Lung microvascular endothelial cell (primary cell): ENCODE measurements at regions not wholly inside any gene's neighbourhood (a gene's known extent, or its start where the extent isn't known, plus 50 kb on each side); places are given as distances from the start of the nearest gene placed in this dataset.
"Not testable (repeated sequence)": the region's sequence is repeated elsewhere in the genome, so short reads cannot be mapped to it uniquely, and the experiment has no call there.

Experiments used
- DNase-seq, 2 donors: peaks; one replicate each; pipeline versions ENCODE4 v3.0.0 to v3.0.0-alpha.2; 2010; ENCODE audit warnings: low read depth in 2 of 2

GRCh38 chr1:185439727-185440415 lies 122.8 kb upstream of the IVNS1ABP start:
- peak; percentile 49 to 92 for DNase-seq

GRCh38 chr1:185438936-185439335 lies 121.9 kb upstream of the IVNS1ABP start:
- no peak for DNase-seq

GRCh38 chr1:185435696-185436379 lies 118.8 kb upstream of the IVNS1ABP start:
- no peak for DNase-seq

DNA sequence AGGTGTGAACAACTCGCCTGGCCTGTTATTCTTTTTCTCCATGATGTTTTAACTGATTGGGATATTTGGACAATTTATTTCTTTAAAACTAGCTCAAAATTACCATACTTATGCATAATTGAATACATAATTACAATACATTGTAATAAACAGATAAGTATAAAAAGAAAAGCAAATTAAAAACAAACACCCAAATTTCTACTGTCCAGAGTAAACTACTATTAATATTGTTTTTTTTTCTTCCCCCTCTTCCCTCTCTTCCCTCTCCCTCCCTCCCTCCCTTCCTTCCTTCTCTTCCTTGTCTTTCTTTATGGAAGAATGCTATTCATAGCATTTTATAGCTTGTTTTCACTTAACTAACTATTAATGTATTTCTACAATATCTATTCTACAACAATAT lies 117.7 kb upstream of the IVNS1ABP start:
- no peak for DNase-seq

GRCh38 chr1:185433667-185434066 lies 116.6 kb upstream of the IVNS1ABP start:
- no peak for DNase-seq

DNA sequence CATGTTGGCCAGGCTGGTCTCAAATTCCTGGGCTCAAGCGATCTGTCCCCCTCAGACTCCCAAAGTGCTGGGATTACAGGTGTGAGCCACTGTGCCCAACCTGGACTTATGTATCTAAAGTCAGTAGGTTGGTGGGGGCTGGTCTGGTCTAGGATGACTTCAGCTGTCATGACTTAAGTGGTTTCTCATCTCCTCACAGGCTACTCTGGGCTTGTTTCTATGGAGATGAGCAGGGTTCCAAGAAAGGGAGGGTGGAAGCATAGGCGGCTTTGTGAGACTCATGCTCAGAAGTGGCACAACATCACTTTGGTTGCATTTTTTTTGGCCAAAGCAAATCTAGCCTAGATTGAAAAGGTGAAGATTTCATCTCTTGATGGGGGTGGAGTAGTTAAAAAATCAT lies 115.9 kb upstream of the IVNS1ABP start:
- DNase-seq: no peak

DNA sequence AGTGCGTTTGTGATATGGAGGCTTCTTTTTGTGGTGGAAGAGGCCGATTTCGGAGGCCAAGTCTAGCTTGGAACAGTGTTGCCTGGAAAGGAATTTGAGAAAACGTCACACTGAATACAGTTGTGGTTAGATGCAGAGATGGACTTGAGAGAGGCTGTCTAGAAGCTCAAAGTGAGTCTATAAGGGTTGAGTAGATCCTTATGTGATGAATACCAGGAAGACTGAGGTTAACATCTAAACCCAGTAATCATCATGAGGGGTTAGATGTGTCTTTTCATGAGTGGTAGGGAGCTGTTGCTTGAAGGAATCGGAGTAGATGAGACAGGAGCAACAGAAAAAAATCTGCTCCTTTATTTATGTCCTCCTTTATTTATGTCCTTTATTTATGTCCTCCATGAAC lies 114.6 kb upstream of the IVNS1ABP start:
- DNase-seq: no peak

GRCh38 chr1:185429668-185430067 lies 112.6 kb upstream of the IVNS1ABP start:
- DNase-seq: not testable (repeated sequence)

DNA sequence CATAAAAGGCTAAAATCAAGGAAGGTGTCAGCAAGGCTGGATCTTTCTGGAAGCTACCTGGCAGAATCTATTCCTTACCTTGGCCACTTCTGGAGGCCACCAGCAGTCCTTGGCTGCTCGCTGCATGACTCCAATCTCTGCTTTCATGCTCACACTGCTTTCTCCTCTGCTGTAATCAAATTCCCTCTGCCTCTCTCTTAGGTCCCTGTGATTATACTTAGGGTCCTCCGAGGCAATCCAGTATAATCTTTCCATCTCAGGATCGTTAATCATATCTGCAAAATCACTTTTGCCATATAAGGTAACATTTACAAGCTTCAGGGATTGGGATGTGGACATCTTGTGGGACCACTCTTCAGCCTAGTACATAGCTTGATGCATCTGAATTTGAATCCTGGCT lies 110.7 kb upstream of the IVNS1ABP start:
- no peak for DNase-seq

GRCh38 chr1:185427264-185427663 lies 110.2 kb upstream of the IVNS1ABP start:
- peak in 1 of 2 donors; percentile 83 for DNase-seq

DNA sequence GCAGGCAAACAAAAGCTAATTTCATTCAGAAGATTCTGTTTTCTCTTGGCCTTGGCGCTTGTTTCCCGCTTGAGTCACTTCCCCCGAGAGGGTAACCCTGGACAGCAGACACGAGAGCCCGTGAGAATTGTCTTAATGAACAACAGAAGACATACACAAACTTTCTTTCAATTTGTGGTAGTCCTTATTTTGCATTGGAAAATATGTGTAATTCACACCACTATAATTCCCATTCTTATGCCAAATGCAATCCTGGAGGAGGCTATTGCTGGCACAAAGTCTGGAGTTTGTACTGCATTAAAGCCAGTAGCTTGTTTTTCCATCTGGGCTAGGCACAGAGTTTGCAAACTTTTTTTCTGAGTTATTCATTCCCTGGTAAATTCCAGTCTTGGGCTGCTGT lies 109.8 kb upstream of the IVNS1ABP start:
- peak; percentile 41 to 95 for DNase-seq

GRCh38 chr1:185425163-185425562 lies 108.1 kb upstream of the IVNS1ABP start:
- no peak for DNase-seq

DNA sequence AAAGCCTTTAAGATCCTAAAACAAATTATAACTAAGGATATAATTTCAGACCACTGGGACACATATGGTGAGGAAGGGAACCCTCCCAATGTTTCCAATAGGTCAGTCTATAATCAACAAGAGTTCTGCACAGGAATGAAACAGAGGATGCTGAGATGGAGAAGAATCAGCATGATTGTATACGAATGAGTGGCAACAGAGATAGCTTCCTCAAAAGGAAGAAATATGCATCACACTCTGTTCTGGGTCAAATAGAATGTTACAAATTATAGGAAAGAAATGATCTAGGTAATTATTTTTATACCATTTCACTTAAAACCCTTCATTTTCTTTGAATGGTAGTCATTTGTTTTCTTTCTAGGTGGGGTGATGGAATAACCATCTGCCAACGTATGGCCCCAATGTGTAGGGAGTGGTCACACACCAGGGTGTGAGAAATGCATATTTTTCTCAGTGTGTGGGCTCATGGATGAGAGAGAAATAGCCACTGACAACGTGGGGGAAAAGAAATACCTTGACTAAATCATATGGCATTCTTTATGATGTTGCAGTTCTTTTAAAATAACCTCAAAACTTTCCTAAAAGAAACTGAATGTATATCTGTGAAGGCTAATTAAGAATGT lies 104.6 kb upstream of the IVNS1ABP start:
- no peak for DNase-seq

GRCh38 chr1:185420588-185421081 lies 103.6 kb upstream of the IVNS1ABP start:
- no peak for DNase-seq

GRCh38 chr1:185419718-185420117 lies 102.7 kb upstream of the IVNS1ABP start:
- DNase-seq: peak in 1 of 2 donors; percentile 54

DNA sequence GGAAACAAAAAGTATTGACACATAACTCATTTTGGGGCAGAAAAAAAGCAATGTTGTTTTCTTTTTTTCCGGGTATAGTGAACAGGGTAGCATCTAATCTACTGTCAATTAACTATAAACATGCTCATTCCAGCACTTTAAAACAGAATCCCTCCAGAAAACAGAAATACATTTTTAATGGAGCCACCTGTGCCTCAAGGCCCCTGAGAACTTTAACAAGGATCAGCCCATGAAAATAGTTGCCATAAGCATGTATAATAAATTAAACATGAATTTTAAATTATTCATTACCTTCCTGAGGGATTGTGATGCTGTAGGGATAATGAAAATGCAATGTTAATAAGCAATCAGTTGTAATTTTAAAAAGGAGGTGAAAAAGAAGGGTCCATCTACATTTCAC lies 101.4 kb upstream of the IVNS1ABP start:
- DNase-seq: no peak

DNA sequence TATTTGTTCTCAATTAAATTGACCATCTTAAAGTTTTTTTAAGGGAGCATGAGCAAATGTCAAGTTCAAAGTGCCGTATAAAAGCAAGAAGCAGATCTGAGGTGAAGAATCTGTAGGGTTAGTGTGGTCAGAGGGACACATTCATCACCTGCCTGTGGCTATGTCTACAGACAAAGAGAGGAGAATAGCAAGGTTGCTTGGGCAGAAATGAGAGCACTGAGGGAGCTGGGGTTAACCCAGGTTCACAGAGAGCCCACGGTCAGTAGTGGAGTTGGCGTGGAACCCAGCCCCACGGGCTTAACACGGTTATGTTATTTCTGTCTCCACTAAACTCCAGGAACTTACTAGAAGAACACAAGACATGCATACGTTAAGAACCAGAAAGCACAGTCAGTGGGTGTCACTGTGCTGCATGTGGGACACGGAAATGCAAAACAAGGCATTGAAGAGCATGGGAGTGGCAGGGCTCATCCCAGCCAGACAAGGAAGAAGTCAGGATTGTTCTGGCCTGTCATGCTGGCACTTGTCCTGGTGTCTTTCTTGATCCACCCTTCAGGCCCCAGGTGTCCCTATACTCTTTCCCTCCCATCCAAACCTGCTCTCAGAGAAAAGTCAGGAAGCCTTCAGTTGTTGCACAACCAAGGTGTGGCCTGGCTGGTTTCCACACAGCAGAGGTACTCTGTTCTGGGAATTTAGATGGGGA lies 95.5 kb upstream of the IVNS1ABP start:
- DNase-seq: no peak

GRCh38 chr1:185409763-185410528 lies 92.9 kb upstream of the IVNS1ABP start:
- DNase-seq: no peak

GRCh38 chr1:185409345-185409744 lies 92.3 kb upstream of the IVNS1ABP start:
- no peak for DNase-seq

DNA sequence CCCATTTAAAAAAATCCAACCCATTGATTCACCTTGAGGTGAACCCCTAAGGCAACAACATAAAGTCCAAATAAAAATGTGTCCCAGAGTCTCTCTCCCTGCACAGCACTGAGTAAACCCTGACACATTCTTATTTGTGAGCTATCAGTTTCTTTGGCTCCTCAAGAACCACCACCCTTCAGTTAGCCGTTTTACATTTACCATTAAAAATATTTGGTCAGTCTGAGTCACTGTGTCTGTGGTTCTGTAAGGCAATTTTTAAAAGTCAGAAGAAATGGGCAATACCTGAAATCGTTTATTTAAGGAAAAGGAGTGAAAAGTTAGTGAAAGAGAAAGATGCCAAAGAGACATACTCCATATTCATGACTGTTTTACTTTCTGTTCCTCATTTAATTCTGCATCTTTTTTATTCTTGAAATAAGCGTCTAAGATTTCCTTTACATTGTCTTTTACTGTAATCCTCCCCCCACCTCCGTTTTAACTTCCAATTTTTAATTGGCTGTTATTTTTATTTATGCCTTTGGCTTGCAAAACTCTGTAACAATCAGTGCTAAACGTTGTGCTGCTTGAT lies 91.7 kb upstream of the IVNS1ABP start:
- no peak for DNase-seq

GRCh38 chr1:185406691-185407009 lies 89.6 kb upstream of the IVNS1ABP start:
- no peak for DNase-seq
